ENCODE measurements at regions not wholly inside any gene's neighbourhood (a gene's known extent, or its start where the extent isn't known, plus 50 kb on each side); places are given as distances from the start of the nearest gene placed in this dataset.
A peak's percentile ranks its signal among the peaks of the same experiment; 100 is the strongest.
"Not testable (repeated sequence)": the region's sequence is repeated elsewhere in the genome, so short reads cannot be mapped to it uniquely, and the experiment has no call there.

DNA sequence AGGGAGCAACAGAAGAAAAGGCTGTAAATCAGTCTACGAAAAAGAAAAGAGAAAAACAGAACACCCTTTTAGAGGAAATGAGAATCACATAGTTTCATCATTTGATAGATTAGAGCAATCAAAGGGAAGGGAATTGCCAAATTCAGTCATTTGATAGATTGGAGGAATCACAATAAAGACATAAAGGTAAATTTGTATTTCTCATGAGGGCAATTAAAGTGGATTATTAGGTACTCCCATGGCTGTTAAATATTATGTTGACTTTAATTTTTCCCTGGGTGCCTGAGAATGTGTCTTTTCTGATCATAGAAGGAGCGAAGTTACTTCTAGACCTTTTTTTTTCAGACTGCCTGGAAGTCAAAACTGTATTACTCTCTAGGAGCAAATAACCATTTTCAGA lies 1145.7 kb downstream of the EPHA7 start:
- no peaks in the 10 kb centered on the region for H3K36me3 Mint-ChIP-seq
- no peaks in the 10 kb centered on the region for H3K27me3 Mint-ChIP-seq
- H3K27ac Mint-ChIP-seq, result no peak overlapping the region
- peaks cover 0 to 16% (median 3%) of the 10 kb centered on the region in 7 donors for H3K9me3 Mint-ChIP-seq
- H3K4me1 Mint-ChIP-seq, result no peaks in the 10 kb centered on the region
- H3K4me3 Mint-ChIP-seq, result no peak overlapping the region
- DNase-seq, result no peak
- no peak for ATAC-seq (ENCODE audit: low read depth in 2 of 2)

DNA sequence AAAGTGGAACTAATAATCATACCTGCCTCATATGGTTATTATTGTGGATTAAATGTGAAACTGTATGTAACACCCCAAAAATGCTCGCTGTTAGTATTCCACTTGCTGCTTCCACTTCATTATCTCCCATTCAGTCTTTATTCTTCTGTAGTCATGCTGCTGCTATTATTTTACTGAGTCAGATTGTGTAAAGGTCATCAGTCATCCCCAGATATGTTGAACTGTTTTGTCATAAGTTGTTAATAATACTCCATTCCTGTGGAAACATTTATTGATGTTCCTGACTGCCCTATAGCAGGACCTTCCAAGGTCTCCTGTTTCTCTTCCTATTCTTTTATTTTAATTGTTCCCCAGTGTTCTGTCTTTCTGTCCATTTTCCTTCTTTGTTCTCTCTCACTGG lies 1148.3 kb downstream of the EPHA7 start:
- Mint-ChIP-seq H3K9me3 (peaks cover 0 to 16% (median 0%) of the 10 kb centered on the region in 7 donors), H3K4me3 (no peak overlapping the region), H3K27me3 (no peaks in the 10 kb centered on the region), H3K27ac (no peak overlapping the region), H3K4me1 (no peaks in the 10 kb centered on the region), H3K36me3 (no peaks in the 10 kb centered on the region)
- DNase-seq (no peak), ATAC-seq (ENCODE audit: low read depth in 2 of 2) (no peak)

GRCh38 chr6:92270365-92270764 lies 1149.0 kb downstream of the EPHA7 start:
- Mint-ChIP-seq H3K4me1 (no peaks in the 10 kb centered on the region), H3K9me3 (peaks cover 0 to 16% (median 1%) of the 10 kb centered on the region in 7 donors), H3K27me3 (no peaks in the 10 kb centered on the region), H3K4me3 (no peak overlapping the region), H3K27ac (no peak overlapping the region), H3K36me3 (no peaks in the 10 kb centered on the region)
- no peak for DNase-seq
- no peak for ATAC-seq (ENCODE audit: low read depth in 2 of 2)

GRCh38 chr6:92267335-92267734 lies 1152.0 kb downstream of the EPHA7 start:
- H3K9me3 Mint-ChIP-seq, result peaks cover 0 to 8% (median 1%) of the 10 kb centered on the region in 7 donors
- H3K36me3 Mint-ChIP-seq, result no peaks in the 10 kb centered on the region
- ATAC-seq (ENCODE audit: low read depth in 2 of 2) (no peak), DNase-seq (no peak)
- no peaks in the 10 kb centered on the region for H3K27me3 Mint-ChIP-seq
- no peaks in the 10 kb centered on the region for H3K4me1 Mint-ChIP-seq
- no peak overlapping the region for H3K27ac Mint-ChIP-seq
- H3K4me3 Mint-ChIP-seq, result no peak overlapping the region

DNA sequence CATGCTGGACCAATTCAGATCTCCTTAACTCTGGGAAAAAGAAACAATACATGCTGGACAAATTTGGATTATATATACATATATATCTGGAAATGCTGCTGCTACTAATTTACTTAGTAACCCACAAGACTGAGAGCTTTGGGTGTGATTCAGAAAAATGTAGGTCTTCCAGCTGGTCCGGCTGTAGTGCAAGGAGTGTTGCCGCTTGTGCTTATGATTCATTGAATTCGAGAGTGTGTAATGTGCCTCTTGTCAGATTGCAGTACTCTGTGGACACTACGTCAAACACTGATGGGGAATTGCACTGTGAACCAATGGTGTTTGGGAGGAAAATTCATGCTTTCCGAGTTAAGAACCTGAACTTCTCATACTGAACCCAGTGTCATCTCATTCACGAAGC lies 1155.5 kb downstream of the EPHA7 start:
- ATAC-seq (ENCODE audit: low read depth in 2 of 2), result no peak

DNA sequence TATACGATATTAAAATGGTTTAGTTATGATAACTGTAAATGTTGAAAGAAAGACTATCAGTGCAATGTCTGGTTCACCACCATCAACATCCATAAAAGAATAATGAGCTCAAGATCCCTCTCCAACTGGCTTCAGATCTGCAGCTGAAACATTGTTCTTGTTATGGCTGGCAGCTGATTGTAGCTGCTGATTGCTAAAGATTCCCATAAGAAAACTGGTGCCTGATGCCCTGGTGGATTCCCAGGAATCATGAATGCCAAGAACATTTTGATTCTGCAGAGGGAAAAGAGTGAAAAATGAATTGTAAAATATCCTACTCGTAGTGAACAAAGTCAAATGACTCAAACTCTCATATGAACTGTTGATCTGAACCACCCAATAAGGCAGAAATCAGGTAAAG lies 1160.2 kb downstream of the EPHA7 start:
- Mint-ChIP-seq H3K9me3 (peaks cover 0 to 8% (median 0%) of the 10 kb centered on the region in 7 donors), H3K27ac (no peak overlapping the region), H3K36me3 (no peaks in the 10 kb centered on the region), H3K27me3 (no peaks in the 10 kb centered on the region), H3K4me3 (no peak overlapping the region), H3K4me1 (no peaks in the 10 kb centered on the region)
- no peak for ATAC-seq (ENCODE audit: low read depth in 2 of 2)
- no peak for DNase-seq

More for the DNA sequence above, 1155.5 kb downstream of the EPHA7 start:
- DNase-seq, result no peak
- H3K4me3 Mint-ChIP-seq, result no peak overlapping the region
- no peaks in the 10 kb centered on the region for H3K4me1 Mint-ChIP-seq
- H3K36me3 Mint-ChIP-seq, result no peaks in the 10 kb centered on the region
- H3K27ac Mint-ChIP-seq, result no peak overlapping the region
- peaks cover 0 to 8% (median 0%) of the 10 kb centered on the region in 7 donors for H3K9me3 Mint-ChIP-seq
- H3K27me3 Mint-ChIP-seq, result no peaks in the 10 kb centered on the region

- no peaks in the 10 kb centered on the region for H3K36me3 Mint-ChIP-seq
- H3K27me3 Mint-ChIP-seq, result no peaks in the 10 kb centered on the region
- H3K9me3 Mint-ChIP-seq, result peaks cover 0 to 3% (median 0%) of the 10 kb centered on the region in 7 donors
- no peaks in the 10 kb centered on the region for H3K4me1 Mint-ChIP-seq
- DNase-seq, result no peak
- ATAC-seq (ENCODE audit: low read depth in 2 of 2), result no peak
- H3K4me3 Mint-ChIP-seq, result no peak overlapping the region
- no peak overlapping the region for H3K27ac Mint-ChIP-seq
Observed at GRCh38 chr6:92243315-92243714, 1176.0 kb downstream of the EPHA7 start.

GRCh38 chr6:92231171-92231701 lies 1188.1 kb downstream of the EPHA7 start:
- H3K9me3 Mint-ChIP-seq, result peaks cover 0 to 9% (median 3%) of the 10 kb centered on the region in 7 donors
- no peak overlapping the region for H3K4me3 Mint-ChIP-seq
- DNase-seq (no peak), ATAC-seq (ENCODE audit: low read depth in 2 of 2) (no peak)
- no peaks in the 10 kb centered on the region for H3K27me3 Mint-ChIP-seq
- H3K27ac Mint-ChIP-seq, result no peak overlapping the region
- H3K36me3 Mint-ChIP-seq, result no peaks in the 10 kb centered on the region
- no peaks in the 10 kb centered on the region for H3K4me1 Mint-ChIP-seq

- H3K9me3 Mint-ChIP-seq, result peaks cover 0 to 12% (median 5%) of the 10 kb centered on the region in 7 donors
- not testable (repeated sequence) for H3K4me1 Mint-ChIP-seq; H3K27me3 Mint-ChIP-seq; ATAC-seq (ENCODE audit: low read depth in 2 of 2); H3K27ac Mint-ChIP-seq; H3K4me3 Mint-ChIP-seq; H3K36me3 Mint-ChIP-seq; DNase-seq
Observed at GRCh38 chr6:92219987-92220386, 1199.4 kb downstream of the EPHA7 start.

GRCh38 chr6:92216717-92217116 lies 1202.6 kb downstream of the EPHA7 start:
- H3K4me3 Mint-ChIP-seq, result no peak overlapping the region
- H3K4me1 Mint-ChIP-seq, result no peaks in the 10 kb centered on the region
- H3K27ac Mint-ChIP-seq, result no peak overlapping the region
- no peaks in the 10 kb centered on the region for H3K36me3 Mint-ChIP-seq
- no peaks in the 10 kb centered on the region for H3K27me3 Mint-ChIP-seq
- ATAC-seq (ENCODE audit: low read depth in 2 of 2) (no peak), DNase-seq (no peak)
- peaks cover 0 to 21% (median 8%) of the 10 kb centered on the region in 7 donors for H3K9me3 Mint-ChIP-seq

DNA sequence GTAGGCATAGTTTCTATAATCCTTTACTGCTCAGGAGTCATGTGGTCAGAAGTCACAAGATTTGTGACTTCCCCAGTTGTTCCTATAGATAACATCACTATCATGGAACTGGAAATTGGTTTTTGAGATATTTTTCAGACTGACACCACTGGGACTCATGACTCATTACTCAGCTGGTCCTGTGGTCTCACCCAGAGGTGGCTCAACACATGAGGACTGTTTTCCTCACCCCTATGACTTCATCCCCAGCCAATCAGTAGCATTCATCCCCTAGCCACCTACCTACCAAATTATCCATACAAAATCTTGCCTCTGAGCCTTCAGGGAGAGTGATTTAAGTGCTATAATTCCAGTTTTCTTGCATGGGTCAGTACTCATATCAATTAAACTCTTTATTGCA lies 1217.7 kb downstream of the EPHA7 start:
- Mint-ChIP-seq H3K36me3 (no peaks in the 10 kb centered on the region), H3K27me3 (no peaks in the 10 kb centered on the region), H3K9me3 (peaks cover 0 to 8% (median 5%) of the 10 kb centered on the region in 7 donors), H3K4me3 (no peak overlapping the region), H3K27ac (no peak overlapping the region), H3K4me1 (no peaks in the 10 kb centered on the region)
- ATAC-seq (ENCODE audit: low read depth in 2 of 2) (no peak), DNase-seq (no peak)

- Mint-ChIP-seq H3K4me1 (no peaks in the 10 kb centered on the region), H3K27ac (no peak overlapping the region)
- ATAC-seq (ENCODE audit: low read depth in 2 of 2), result no peak
Observed at GRCh38 chr6:92196325-92196724, 1223.0 kb downstream of the EPHA7 start.

GRCh38 chr6:92195796-92196195 lies 1223.6 kb downstream of the EPHA7 start:
- no peak for ATAC-seq (ENCODE audit: low read depth in 2 of 2)
- H3K27me3 Mint-ChIP-seq, result no peaks in the 10 kb centered on the region
- H3K36me3 Mint-ChIP-seq, result no peaks in the 10 kb centered on the region
- no peak for DNase-seq
- no peaks in the 10 kb centered on the region for H3K4me1 Mint-ChIP-seq
- peak overlapping the region in 1 of 6 donors; percentile 38 for H3K27ac Mint-ChIP-seq
- H3K9me3 Mint-ChIP-seq, result peaks cover 2 to 8% (median 7%) of the 10 kb centered on the region in 7 donors
- no peak overlapping the region for H3K4me3 Mint-ChIP-seq

More at GRCh38 chr6:92196325-92196724, 1223.0 kb downstream of the EPHA7 start:
- DNase-seq, result no peak
- Mint-ChIP-seq H3K27me3 (no peaks in the 10 kb centered on the region), H3K9me3 (peaks cover 1 to 8% (median 7%) of the 10 kb centered on the region in 7 donors), H3K4me3 (no peak overlapping the region), H3K36me3 (no peaks in the 10 kb centered on the region)

GRCh38 chr6:92188016-92188415 lies 1231.3 kb downstream of the EPHA7 start:
- ATAC-seq (ENCODE audit: low read depth in 2 of 2), result no peak
- Mint-ChIP-seq H3K9me3 (peaks cover 0 to 9% (median 4%) of the 10 kb centered on the region in 7 donors), H3K4me3 (no peak overlapping the region), H3K36me3 (no peaks in the 10 kb centered on the region), H3K27ac (no peak overlapping the region), H3K27me3 (no peaks in the 10 kb centered on the region), H3K4me1 (no peaks in the 10 kb centered on the region)
- no peak for DNase-seq

GRCh38 chr6:92184933-92185332 lies 1234.4 kb downstream of the EPHA7 start:
- no peak for ATAC-seq (ENCODE audit: low read depth in 2 of 2)
- Mint-ChIP-seq H3K9me3 (peaks cover 0 to 8% (median 2%) of the 10 kb centered on the region in 7 donors), H3K27me3 (no peaks in the 10 kb centered on the region), H3K27ac (no peak overlapping the region), H3K36me3 (no peaks in the 10 kb centered on the region), H3K4me1 (no peaks in the 10 kb centered on the region), H3K4me3 (no peak overlapping the region)
- DNase-seq, result no peak
